OCI-LY7 (cell line): ENCODE measurements at regions not wholly inside any gene's neighbourhood (a gene's known extent, or its start where the extent isn't known, plus 50 kb on each side); places are given as distances from the start of the nearest gene placed in this dataset.

ENCODE experiments used
- BruUV-seq: library from RNA; stranded (reverse); fragments of 400-500 nt; replicated peaks from 2 replicates; lab custom pipeline; 2021; lab: Mats Ljungman, UMichigan
- CTCF ChIA-PET: fragments of 300-600 bp; sonication (Branson Sonifier 250); formaldehyde crosslinking; loops from one replicate; lab custom pipeline; 2022; ENCODE audit warnings: antibody characterized with exemption; ENCODE audit not compliant: unreplicated experiment; lab: Charles Lee
- POLR2A ChIA-PET: fragments of 300-600 bp; sonication (Branson Sonifier 250); formaldehyde crosslinking; loops from one replicate; lab custom pipeline; 2022; ENCODE audit warnings: antibody characterized with exemption; lab: Charles Lee
- DNase-seq: peaks from one replicate; pipeline ENCODE4 v3.0.0-alpha.2; 2015; ENCODE audit warnings: low spot score
- H2AFZ ChIP-seq: fragments of 200-600 bp; sonication (generic), shearing (Covaris generic); 2 replicates; pipeline ENCODE4 v1.6.1; 2014; ENCODE audit warnings: mild to moderate bottlenecking, antibody characterized with exemption, low read length, moderate library complexity
- H3K27ac ChIP-seq: fragments of 200-600 bp; sonication (generic); 2 replicates; pipeline ENCODE4 v1.5.1; 2014; ENCODE audit warnings: mixed run types, low read depth, mild to moderate bottlenecking, moderate library complexity, low read length, inconsistent platforms; ENCODE audit not compliant: poor library complexity, severe bottlenecking
- H3K36me3 ChIP-seq: fragments of 200-600 bp; sonication (generic); 2 replicates; pipeline ENCODE4 v1.6.1; 2014; ENCODE audit warnings: mild to moderate bottlenecking, antibody characterized with exemption, low read length, moderate library complexity, mixed read lengths; ENCODE audit not compliant: insufficient read depth
- H3K4me1 ChIP-seq: fragments of 200-600 bp; sonication (generic); 2 replicates; pipeline ENCODE4 v1.5.1; 2014; ENCODE audit warnings: mild to moderate bottlenecking, low read length; ENCODE audit not compliant: insufficient read depth, poor library complexity, severe bottlenecking
- H3K4me2 ChIP-seq: fragments of 200-600 bp; sonication (generic); 2 replicates; pipeline ENCODE4 v1.6.1; 2014; ENCODE audit warnings: mild to moderate bottlenecking, low read length
- H3K4me3 ChIP-seq: fragments of 200-600 bp; sonication (generic); 2 replicates; pipeline ENCODE4 v1.5.1; 2014; ENCODE audit warnings: mild to moderate bottlenecking, low read depth, low read length; ENCODE audit not compliant: poor library complexity, severe bottlenecking
- H3K79me2 ChIP-seq: fragments of 200-600 bp; sonication (generic); 2 replicates; pipeline ENCODE4 v1.6.1; 2016; ENCODE audit warnings: low read depth, mild to moderate bottlenecking, low read length, moderate library complexity, mixed read lengths; ENCODE audit not compliant: insufficient read depth
- H3K9me2 ChIP-seq: fragments of 200-600 bp; sonication (generic); 2 replicates; pipeline ENCODE4 v1.6.1; 2016; ENCODE audit warnings: mild to moderate bottlenecking, low read length, mixed read lengths; ENCODE audit not compliant: insufficient read depth
- H3K9me3 ChIP-seq: fragments of 200-600 bp; sonication (generic); 2 replicates; pipeline ENCODE4 v1.6.1; 2014; ENCODE audit warnings: mild to moderate bottlenecking, mixed run types, low read length, mixed read lengths
- H4K20me1 ChIP-seq: fragments of 200-600 bp; sonication (generic); 2 replicates; pipeline ENCODE4 v1.6.1; 2014; ENCODE audit warnings: mild to moderate bottlenecking, antibody characterized with exemption, low read length, moderate library complexity, mixed read lengths; ENCODE audit not compliant: insufficient read depth
- CTCF ChIP-seq: fragments of 200-600 bp; sonication (generic); conservative IDR thresholded peaks from 2 replicates; pipeline ENCODE4 v1.5.1; 2014; ENCODE audit warnings: mild to moderate bottlenecking, antibody characterized with exemption, low read length, moderate library complexity, mixed read lengths
- EZH2phosphoT487 ChIP-seq: fragments of 200-600 bp; sonication (generic); IDR thresholded peaks from 2 replicates; pipeline ENCODE4 v1.6.1; 2018; ENCODE audit warnings: low read depth, borderline replicate concordance, mild to moderate bottlenecking, mixed run types, antibody characterized with exemption, low read length, moderate library complexity, mixed read lengths
- intact Hi-C: fragments of 100-400 bp; cut with micrococcal nuclease; formaldehyde crosslinking; loops from one replicate; pipeline ENCODE4 v1.10.0; 2022; ENCODE audit not compliant: unreplicated experiment

DNA sequence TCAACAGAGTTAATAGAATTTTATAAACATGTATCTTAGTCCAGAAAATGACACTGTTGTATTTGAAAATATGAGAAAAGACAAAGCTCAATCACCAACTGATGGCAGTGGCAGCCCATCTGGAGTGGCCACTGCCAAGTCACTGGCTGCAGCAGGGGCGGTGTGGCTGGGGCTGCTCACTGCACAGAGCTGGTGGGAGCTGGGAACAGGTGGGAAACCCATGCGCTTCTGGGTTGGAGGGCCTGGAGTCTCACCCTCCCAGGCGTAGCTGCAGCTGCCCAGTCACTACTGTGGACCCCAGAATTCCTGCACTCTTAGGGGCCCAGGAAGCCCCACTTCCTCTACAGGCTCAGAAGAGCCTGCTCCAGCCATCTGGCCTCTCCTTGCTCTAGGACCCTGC is 251.8 kb upstream of the NDST4 start:
- ChIA-PET POLR2A (no interaction called here), CTCF (no interaction called here)
- Histone ChIP-seq H3K4me1 (no peaks in the 10 kb centered on the region), H3K27ac (no peak overlapping the region), H3K79me2 (no peaks in the 10 kb centered on the region), H3K36me3 (no peaks in the 10 kb centered on the region), H2AFZ (no peak overlapping the region), H3K4me3 (no peak overlapping the region), H4K20me1 (no peaks in the 10 kb centered on the region), H3K9me2 (no peaks in the 10 kb centered on the region), H3K9me3 (no peaks in the 10 kb centered on the region), H3K4me2 (no peak overlapping the region)
- TF ChIP-seq EZH2phosphoT487 (no peak), CTCF (no peak)
- BruUV-seq, result no TSS peak
- intact Hi-C loops, result no loop called here
- no peak for DNase-seq

DNA sequence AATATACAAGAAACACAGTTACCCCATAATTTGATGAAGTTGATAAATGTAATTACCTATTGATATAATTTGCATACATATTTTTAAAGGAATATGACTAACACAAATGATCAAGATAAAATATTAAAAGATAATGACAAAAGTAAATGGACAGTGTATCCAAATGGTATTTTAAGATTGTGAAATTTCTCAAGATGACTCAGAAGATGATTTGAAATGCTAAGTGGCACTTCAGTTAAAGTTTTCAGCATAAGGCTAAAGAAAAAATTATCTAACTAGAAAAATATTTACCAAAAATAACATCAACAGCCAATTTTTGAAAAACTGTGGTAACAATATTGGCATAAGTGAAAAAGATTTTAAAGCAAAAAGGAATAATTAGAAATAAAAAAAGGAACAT is 248.4 kb upstream of the NDST4 start:
- no peak for DNase-seq
- no peaks in the 10 kb centered on the region for H3K9me3 ChIP-seq
- H3K4me3 ChIP-seq, result no peak overlapping the region
- H2AFZ ChIP-seq, result no peak overlapping the region
- no peaks in the 10 kb centered on the region for H3K4me1 ChIP-seq
- no TSS peak for BruUV-seq
- H3K36me3 ChIP-seq, result no peaks in the 10 kb centered on the region
- no peaks in the 10 kb centered on the region for H4K20me1 ChIP-seq
- no peaks in the 10 kb centered on the region for H3K79me2 ChIP-seq
- intact Hi-C loops, result no loop called here
- H3K4me2 ChIP-seq, result no peak overlapping the region
- CTCF ChIA-PET, result no interaction called here
- POLR2A ChIA-PET, result no interaction called here
- H3K9me2 ChIP-seq, result no peaks in the 10 kb centered on the region
- H3K27ac ChIP-seq, result no peak overlapping the region
- TF ChIP-seq CTCF (no peak), EZH2phosphoT487 (no peak)

DNA sequence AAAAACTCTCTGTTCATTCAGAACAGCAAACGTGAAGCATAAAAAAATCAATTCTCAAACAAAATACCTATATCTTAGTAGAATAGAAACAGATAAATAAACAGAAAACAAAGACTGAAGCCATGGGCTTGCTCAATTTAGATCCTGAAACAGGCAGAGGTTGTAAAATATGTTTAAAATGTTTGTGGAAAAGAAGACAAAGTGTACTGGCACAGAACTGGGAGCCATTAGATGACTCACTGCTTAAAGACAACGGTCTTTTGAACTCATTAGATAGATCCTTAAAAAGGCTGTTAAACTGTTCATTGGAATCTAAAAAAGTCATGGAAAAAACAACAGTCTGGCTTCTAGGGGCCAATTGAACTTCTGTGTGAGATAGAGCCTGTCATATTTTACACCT is 247.0 kb upstream of the NDST4 start:
- Histone ChIP-seq H3K36me3 (no peaks in the 10 kb centered on the region), H3K9me3 (no peaks in the 10 kb centered on the region), H3K79me2 (no peaks in the 10 kb centered on the region), H3K4me1 (no peaks in the 10 kb centered on the region), H3K27ac (no peak overlapping the region), H2AFZ (no peak overlapping the region), H3K4me2 (no peak overlapping the region), H3K9me2 (no peaks in the 10 kb centered on the region), H3K4me3 (no peak overlapping the region), H4K20me1 (no peaks in the 10 kb centered on the region)
- BruUV-seq, result no TSS peak
- intact Hi-C loops, result no loop called here
- ChIA-PET CTCF (no interaction called here), POLR2A (no interaction called here)
- TF ChIP-seq CTCF (no peak), EZH2phosphoT487 (no peak)
- DNase-seq, result no peak
